HEK293 (cell line): ENCODE measurements at regions not wholly inside any gene's neighbourhood (a gene's known extent, or its start where the extent isn't known, plus 50 kb on each side); places are given as distances from the start of the nearest gene placed in this dataset.

Experiments used
- CTCF ChIA-PET: fragments of 350-600 bp; formaldehyde crosslinking; extraction: SDS; loops from one replicate; lab custom pipeline; 2021; ENCODE audit warnings: antibody characterized with exemption; lab: Yijun Ruan, JAX
- POLR2A ChIA-PET: fragments of 300-600 bp; formaldehyde crosslinking; extraction: SDS; loops from one replicate; lab custom pipeline; 2020; ENCODE audit warnings: antibody characterized with exemption, inconsistent platforms; lab: Yijun Ruan, JAX
- H3K27ac ChIP-seq: fragments of 200-500 bp; sonication (Bioruptor generic); 2 replicates; pipeline ENCODE4 v1.5.1; 2014; ENCODE audit warnings: low read depth, low read length, control low read depth, inconsistent platforms; ENCODE audit errors: extremely low read depth
- H3K36me3 ChIP-seq, 2 experiments: fragments of 200-500 bp in 1 of 2; sonication (Bioruptor generic) in 1 of 2; 1 replicate in 1 of 2; 2 replicates in 1 of 2; pipeline ENCODE4 v1.5.1; 2014 to 2017; ENCODE audit warnings: inconsistent platforms in 2 of 2, low read length in 2 of 2; ENCODE audit not compliant: control insufficient read depth in 2 of 2, insufficient read depth in 1 of 2
- H3K4me1 ChIP-seq: fragments of 200-500 bp; sonication (Bioruptor generic); 2 replicates; pipeline ENCODE4 v1.5.1; 2014; ENCODE audit warnings: mild to moderate bottlenecking, low read length, inconsistent platforms; ENCODE audit not compliant: control insufficient read depth, insufficient read depth
- H3K4me3 ChIP-seq: 2 replicates; pipeline ENCODE4 v1.5.1; 2011; ENCODE audit warnings: low read depth, mild to moderate bottlenecking, control low read depth, low read length, moderate library complexity
- H3K9me3 ChIP-seq: fragments of 200-500 bp; sonication (Bioruptor generic); 2 replicates; pipeline ENCODE4 v1.5.1; 2014; ENCODE audit warnings: low read depth, low read length, inconsistent platforms; ENCODE audit not compliant: control insufficient read depth, insufficient read depth
- EGR2 ChIP-seq: fragments of 450-650 bp; formaldehyde crosslinking; IDR thresholded peaks from 2 replicates; pipeline ENCODE4 v1.5.1; 2016; ENCODE audit warnings: low read depth, missing biosample characterization, missing genetic modification characterization
- INSM2 ChIP-seq: fragments of 450-650 bp; formaldehyde crosslinking; IDR thresholded peaks from 2 replicates; pipeline ENCODE4 v1.5.1; 2016; ENCODE audit warnings: missing biosample characterization, missing genetic modification characterization
- KLF16 ChIP-seq: fragments of 450-650 bp; formaldehyde crosslinking; IDR thresholded peaks from 2 replicates; pipeline ENCODE4 v1.5.1; 2017; ENCODE audit warnings: missing biosample characterization, missing genetic modification characterization
- PRDM1 ChIP-seq: fragments of 450-650 bp; formaldehyde crosslinking; IDR thresholded peaks from 2 replicates; pipeline ENCODE4; 2016; ENCODE audit warnings: missing biosample characterization, missing genetic modification characterization
- REPIN1 ChIP-seq: fragments of 450-650 bp; formaldehyde crosslinking; IDR thresholded peaks from 2 replicates; pipeline ENCODE4 v1.5.1; 2017; ENCODE audit warnings: missing biosample characterization, missing genetic modification characterization, low read depth
- ZBTB1 ChIP-seq: fragments of 450-650 bp; formaldehyde crosslinking; IDR thresholded peaks from 2 replicates; pipeline ENCODE4 v1.5.1; 2016; ENCODE audit warnings: missing biosample characterization, missing genetic modification characterization
- ZBTB17 ChIP-seq: fragments of 450-650 bp; formaldehyde crosslinking; IDR thresholded peaks from 2 replicates; pipeline ENCODE4 v1.5.1; 2016; ENCODE audit warnings: missing biosample characterization, missing genetic modification characterization
- ZNF148 ChIP-seq: fragments of 450-650 bp; formaldehyde crosslinking; IDR thresholded peaks from 2 replicates; pipeline ENCODE4 v1.5.0; 2017; ENCODE audit warnings: missing biosample characterization, missing genetic modification characterization, borderline replicate concordance
- ZNF341 ChIP-seq: fragments of 450-650 bp; formaldehyde crosslinking; IDR thresholded peaks from 2 replicates; pipeline ENCODE4; 2016; ENCODE audit warnings: low read depth, missing biosample characterization, missing genetic modification characterization
- ZNF350 ChIP-seq: fragments of 450-650 bp; formaldehyde crosslinking; IDR thresholded peaks from 2 replicates; pipeline ENCODE4 v1.5.0; 2017; ENCODE audit warnings: missing biosample characterization, mild to moderate bottlenecking, missing genetic modification characterization
- ZNF404 ChIP-seq: fragments of 450-650 bp; formaldehyde crosslinking; IDR thresholded peaks from 2 replicates; pipeline ENCODE4 v1.5.1; 2017; ENCODE audit warnings: missing biosample characterization, missing genetic modification characterization
- ZNF416 ChIP-seq: fragments of 450-650 bp; formaldehyde crosslinking; IDR thresholded peaks from 2 replicates; pipeline ENCODE4 v1.5.1; 2016; ENCODE audit warnings: missing biosample characterization, missing genetic modification characterization
- ZNF426 ChIP-seq: fragments of 450-650 bp; formaldehyde crosslinking; IDR thresholded peaks from 2 replicates; pipeline ENCODE4 v1.5.1; 2017; ENCODE audit warnings: missing biosample characterization, missing genetic modification characterization, mild to moderate bottlenecking, inconsistent platforms, moderate library complexity
- ZNF544 ChIP-seq: fragments of 450-650 bp; formaldehyde crosslinking; IDR thresholded peaks from 2 replicates; pipeline ENCODE4 v1.5.0; 2017; ENCODE audit warnings: missing biosample characterization, missing genetic modification characterization
- ZNF600 ChIP-seq: fragments of 450-650 bp; formaldehyde crosslinking; IDR thresholded peaks from 2 replicates; pipeline ENCODE4 v1.5.1; 2016; ENCODE audit warnings: missing biosample characterization, missing genetic modification characterization
- ZNF654 ChIP-seq: fragments of 450-650 bp; formaldehyde crosslinking; IDR thresholded peaks from 2 replicates; pipeline ENCODE4 v1.5.1; 2016; ENCODE audit warnings: low read depth, missing biosample characterization, missing genetic modification characterization
- ZNF658 ChIP-seq: fragments of 450-650 bp; formaldehyde crosslinking; IDR thresholded peaks from 2 replicates; pipeline ENCODE4; 2016; ENCODE audit warnings: missing biosample characterization, missing genetic modification characterization
- ZNF692 ChIP-seq: fragments of 450-650 bp; formaldehyde crosslinking; IDR thresholded peaks from 2 replicates; pipeline ENCODE4 v1.5.1; 2016; ENCODE audit warnings: missing biosample characterization, missing genetic modification characterization
- ZSCAN16 ChIP-seq: fragments of 450-650 bp; formaldehyde crosslinking; IDR thresholded peaks from 2 replicates; pipeline ENCODE4 v1.5.1; 2016; ENCODE audit warnings: missing biosample characterization, missing genetic modification characterization
- ZSCAN18 ChIP-seq: fragments of 450-650 bp; formaldehyde crosslinking; IDR thresholded peaks from 2 replicates; pipeline ENCODE4 v1.5.1; 2016; ENCODE audit warnings: missing biosample characterization, missing genetic modification characterization

GRCh38 chr2:117551858-117552257, 262.6 kb upstream of the DDX18 start:
- Histone ChIP-seq H3K4me1 (no peaks in the 10 kb centered on the region), H3K27ac (no peak overlapping the region), H3K4me3 (no peak overlapping the region), H3K36me3 (no peaks in the 10 kb centered on the region), H3K9me3 (no peaks in the 10 kb centered on the region)
- CTCF ChIA-PET = interaction anchor here (0.6 to 0.7 kb wide), 2 partner anchors 41 to 1764 kb away, joined by 3 to 4 read pairs; no protein-coding TSS in a partner anchor
- no peak for TF ChIP-seq ZBTB17 (tag by site-specific recombination)
- no peak for TF ChIP-seq ZNF350 (tag by site-specific recombination)
- POLR2A ChIA-PET = no interaction called here

- CTCF ChIA-PET = interaction anchor here (0.5 to 0.6 kb wide), 2 partner anchors 245 to 1686 kb away, joined by 3 read pairs; no protein-coding TSS in a partner anchor
- Histone ChIP-seq H3K9me3 (no peaks in the 10 kb centered on the region), H3K27ac (no peak overlapping the region), H3K36me3 (no peaks in the 10 kb centered on the region), H3K4me1 (no peaks in the 10 kb centered on the region), H3K4me3 (no peak overlapping the region)
- TF ChIP-seq ZSCAN18 (tag by site-specific recombination) (no peak), INSM2 (tag by site-specific recombination) (no peak), ZNF416 (tag by site-specific recombination) (no peak), ZNF658 (tag by site-specific recombination) (no peak), ZNF426 (tag by site-specific recombination) (no peak), ZNF654 (no peak), ZNF341 (no peak), ZNF404 (tag by site-specific recombination) (no peak), ZSCAN16 (tag by site-specific recombination) (no peak), ZNF692 (no peak), ZNF600 (tag by site-specific recombination) (no peak), ZBTB1 (tag by site-specific recombination) (no peak), REPIN1 (tag by site-specific recombination) (no peak), EGR2 (no peak), ZNF544 (no peak), PRDM1 (tag by site-specific recombination) (no peak), KLF16 (tag by site-specific recombination) (no peak), ZNF148 (no peak)
- POLR2A ChIA-PET = no interaction called here
Measured at GRCh38 chr2:117553448-117553847, 261.0 kb upstream of the DDX18 start.
